ENCODE measurements at regions not wholly inside any gene's neighbourhood (a gene's known extent, or its start where the extent isn't known, plus 50 kb on each side); places are given as distances from the start of the nearest gene placed in this dataset.

DNA sequence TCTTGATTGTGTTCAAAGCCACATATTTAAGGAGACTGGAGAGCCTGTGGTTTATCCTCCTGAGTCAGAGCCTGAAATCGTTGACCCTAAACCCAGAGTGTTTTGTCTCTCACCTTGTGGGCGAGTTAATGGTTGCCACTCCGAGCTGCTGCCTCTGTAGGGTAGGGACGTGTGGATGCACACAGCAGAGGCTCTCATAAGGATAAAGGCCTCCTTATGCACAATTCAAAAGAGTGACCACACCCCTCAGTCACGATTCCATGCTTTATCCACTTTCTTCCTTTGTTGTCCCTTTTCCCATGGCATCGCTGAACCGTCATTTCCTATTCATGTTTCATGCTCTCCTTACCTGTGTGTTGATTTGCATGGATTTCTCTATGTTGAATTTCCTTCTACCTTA, 805.0 kb upstream of the RBFOX1 start:
- Histone ChIP-seq H3K79me2 (ENCODE audit: insufficient read depth, low read length) (no peaks in the 10 kb centered on the region), H3K27me3 (ENCODE audit: control insufficient read depth in 1 of 2, insufficient read depth in 2 of 2, low read length in 2 of 2) (no peaks in the 10 kb centered on the region; a peak in 1 of 5 replicates), H4K20me1 (ENCODE audit: insufficient read depth, low read length) (no peaks in the 10 kb centered on the region), H3K4me1 (ENCODE audit: insufficient read depth, low read length) (no peaks in the 10 kb centered on the region), H3K4me2 (ENCODE audit: low read depth, low read length) (no peak overlapping the region), H3K9ac (ENCODE audit: insufficient read depth, low read depth, low read length) (no peak overlapping the region), H3K9me3 (ENCODE audit: low read length) (0 out of 2 replicates have a peak, but pooled peaks cover 3% of the 10 kb centered on the region), H3K27ac (ENCODE audit: extremely low read length, insufficient read depth, low read length) (no peak overlapping the region), H3K4me3 (replicated peaks in 1 of 3; ENCODE audit: insufficient read depth in 1 of 3, low read depth in 2 of 3, low read length in 3 of 3) (no peak overlapping the region), H3K36me3 (replicated peaks in 1 of 2; ENCODE audit: control insufficient read depth in 1 of 2, insufficient read depth in 2 of 2, low read length in 2 of 2) (no peaks in the 10 kb centered on the region), H2AFZ (ENCODE audit: low read length) (no peak overlapping the region)
- intact Hi-C loops (cut with micrococcal nuclease; ENCODE audit: unreplicated experiment) (no loop called here), in situ Hi-C loops (cut with HindIII; ENCODE audit: extremely low pct_ligation_motif_present, low pct_unique_long_range_greater_than_20kb) (no loop called here)
- WGBS (ENCODE audit: low lambda C conversion rate) = 22% methylated on average over 6 of the region's 7 CpGs
- no peak for FAIRE-seq
- TF ChIP-seq ZSCAN9 (CRISPR knock-in tag; IDR thresholded peaks at IDR 0.05; ENCODE audit: borderline replicate concordance) = no peak
- no peak for TF ChIP-seq ZNF101 (CRISPR knock-in tag; IDR thresholded peaks at IDR 0.05; ENCODE audit: borderline replicate concordance, low read depth)
- TF ChIP-seq ZNF12 (CRISPR knock-in tag; IDR thresholded peaks at IDR 0.05) = no peak
- TF ChIP-seq ZNF672 (CRISPR knock-in tag; IDR thresholded peaks at IDR 0.05) = no peak
- TF ChIP-seq NCOA1 (CRISPR knock-in tag; IDR thresholded peaks at IDR 0.05) = no peak
- TF ChIP-seq, protein P1, sequence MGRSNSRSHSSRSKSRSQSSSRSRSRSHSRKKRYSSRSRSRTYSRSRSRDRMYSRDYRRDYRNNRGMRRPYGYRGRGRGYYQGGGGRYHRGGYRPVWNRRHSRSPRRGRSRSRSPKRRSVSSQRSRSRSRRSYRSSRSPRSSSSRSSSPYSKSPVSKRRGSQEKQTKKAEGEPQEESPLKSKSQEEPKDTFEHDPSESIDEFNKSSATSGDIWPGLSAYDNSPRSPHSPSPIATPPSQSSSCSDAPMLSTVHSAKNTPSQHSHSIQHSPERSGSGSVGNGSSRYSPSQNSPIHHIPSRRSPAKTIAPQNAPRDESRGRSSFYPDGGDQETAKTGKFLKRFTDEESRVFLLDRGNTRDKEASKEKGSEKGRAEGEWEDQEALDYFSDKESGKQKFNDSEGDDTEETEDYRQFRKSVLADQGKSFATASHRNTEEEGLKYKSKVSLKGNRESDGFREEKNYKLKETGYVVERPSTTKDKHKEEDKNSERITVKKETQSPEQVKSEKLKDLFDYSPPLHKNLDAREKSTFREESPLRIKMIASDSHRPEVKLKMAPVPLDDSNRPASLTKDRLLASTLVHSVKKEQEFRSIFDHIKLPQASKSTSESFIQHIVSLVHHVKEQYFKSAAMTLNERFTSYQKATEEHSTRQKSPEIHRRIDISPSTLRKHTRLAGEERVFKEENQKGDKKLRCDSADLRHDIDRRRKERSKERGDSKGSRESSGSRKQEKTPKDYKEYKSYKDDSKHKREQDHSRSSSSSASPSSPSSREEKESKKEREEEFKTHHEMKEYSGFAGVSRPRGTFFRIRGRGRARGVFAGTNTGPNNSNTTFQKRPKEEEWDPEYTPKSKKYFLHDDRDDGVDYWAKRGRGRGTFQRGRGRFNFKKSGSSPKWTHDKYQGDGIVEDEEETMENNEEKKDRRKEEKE (IDR thresholded peaks at IDR 0.05) = no peak
- no peak for TF ChIP-seq AFF4 (CRISPR knock-in tag; IDR thresholded peaks at IDR 0.05)
- TF ChIP-seq SOX6 (IDR thresholded peaks at IDR 0.05) = no peak
- TF ChIP-seq SOX6 (CRISPR knock-in tag; IDR thresholded peaks at IDR 0.05) = no peak
- no peak for TF ChIP-seq ZNF652 (CRISPR knock-in tag; IDR thresholded peaks at IDR 0.05; ENCODE audit: borderline replicate concordance, low read depth)
- TF ChIP-seq ZXDC (CRISPR knock-in tag; IDR thresholded peaks at IDR 0.05) = no peak
- TF ChIP-seq ZUFSP (CRISPR knock-in tag; IDR thresholded peaks at IDR 0.05; ENCODE audit: borderline replicate concordance) = no peak
- TF ChIP-seq ZFP90 (CRISPR knock-in tag; IDR thresholded peaks at IDR 0.05; ENCODE audit: borderline replicate concordance) = no peak
- DNase-seq (ENCODE audit: low spot score) = no peak
- ChIA-PET POLR2A (no interaction called here), CTCF (ENCODE audit: low intra/inter-chr PET ratio, low total read pairs) (no interaction called here)
- BruUV-seq (replicated peaks) = no TSS peak
- no peak for ATAC-seq

All from HepG2 (cell line).